Astrocyte of the spinal cord (primary cell): ENCODE measurements at regions not wholly inside any gene's neighbourhood (a gene's known extent, or its start where the extent isn't known, plus 50 kb on each side); places are given as distances from the start of the nearest gene placed in this dataset.

Experiments used
- DNase-seq: peaks from one replicate; pipeline ENCODE4 v3.0.0; 2011; ENCODE audit warnings: low read depth, low spot score
- H3K4me3 ChIP-seq: 2 replicates; pipeline ENCODE4 v1.5.1; 2011; ENCODE audit warnings: low read depth, mild to moderate bottlenecking, low read length, moderate library complexity
- CTCF ChIP-seq: IDR thresholded peaks from 2 replicates; pipeline ENCODE4 v1.5.1; 2012; ENCODE audit warnings: low read depth, mild to moderate bottlenecking, low read length, inconsistent platforms
- in situ Hi-C: cut with HindIII; loops from 2 replicates; pipeline ENCODE4 v1.10.0; 2017; ENCODE audit warnings: low sequenced_read_pairs

- no peak overlapping the region for H3K4me3 ChIP-seq
- in situ Hi-C loops: no loop called here
- TF ChIP-seq CTCF: no peak
- peak; percentile 67 for DNase-seq
Measured at GRCh38 chr3:31219131-31219843, 313.4 kb upstream of the STT3B start.

- H3K4me3 ChIP-seq: no peak overlapping the region
- no peak for DNase-seq
- in situ Hi-C loops: no loop called here
Measured at GRCh38 chr3:31220431-31220830, 312.3 kb upstream of the STT3B start.

GRCh38 chr3:31223278-31223677 lies 309.4 kb upstream of the STT3B start:
- no peak for DNase-seq
- H3K4me3 ChIP-seq: no peak overlapping the region
- in situ Hi-C loops: no loop called here
- no peak for TF ChIP-seq CTCF

More at GRCh38 chr3:31220431-31220830, 312.3 kb upstream of the STT3B start:
- TF ChIP-seq CTCF: no peak

GRCh38 chr3:31224936-31225335 lies 307.8 kb upstream of the STT3B start:
- H3K4me3 ChIP-seq: no peak overlapping the region
- in situ Hi-C loops: no loop called here
- no peak for TF ChIP-seq CTCF
- no peak for DNase-seq

- DNase-seq: no peak
- TF ChIP-seq CTCF: no peak
- in situ Hi-C loops: no loop called here
- no peak overlapping the region for H3K4me3 ChIP-seq
Measured at GRCh38 chr3:31225923-31226322, 306.8 kb upstream of the STT3B start.

- in situ Hi-C loops: no loop called here
- no peak for DNase-seq
Measured at GRCh38 chr3:31226346-31226745, 306.4 kb upstream of the STT3B start.

More at GRCh38 chr3:31226346-31226745, 306.4 kb upstream of the STT3B start:
- no peak overlapping the region for H3K4me3 ChIP-seq
- TF ChIP-seq CTCF: no peak
